Bronchial epithelial cell (primary cell): ENCODE measurements at regions not wholly inside any gene's neighbourhood (a gene's known extent, or its start where the extent isn't known, plus 50 kb on each side); places are given as distances from the start of the nearest gene placed in this dataset.
A peak's percentile ranks its signal among the peaks of the same experiment; 100 is the strongest.
"Not testable (repeated sequence)": the region's sequence is repeated elsewhere in the genome, so short reads cannot be mapped to it uniquely, and the experiment has no call there.

Source experiments
- DNase-seq: peaks from one replicate; pipeline ENCODE4 v3.0.0-alpha.2; 2010; ENCODE audit warnings: low read depth
- FAIRE-seq: peaks from 2 replicates; lab custom pipeline; 2011; peaks lifted over from hg19 to GRCh38; lab: Jason Lieb, UNC
- H3K27me3 ChIP-seq: 2 replicates; pipeline ENCODE4 v1.5.1; 2011; ENCODE audit warnings: low read length; ENCODE audit not compliant: control insufficient read depth, insufficient read depth
- H3K36me3 ChIP-seq: 2 replicates; pipeline ENCODE4 v1.5.1; 2011; ENCODE audit warnings: low read length; ENCODE audit not compliant: control insufficient read depth, insufficient read depth
- H3K4me3 ChIP-seq: 2 replicates; pipeline ENCODE4 v1.5.1; 2011; ENCODE audit warnings: mild to moderate bottlenecking, low read depth, low read length, control low read depth
- CTCF ChIP-seq: IDR thresholded peaks from 2 replicates; pipeline ENCODE4 v1.5.1; 2011; ENCODE audit warnings: mild to moderate bottlenecking, moderate library complexity, low read length, control low read depth, inconsistent platforms; ENCODE audit not compliant: insufficient read depth, severe bottlenecking

GRCh38 chr17:22278302-22279275, 586.3 kb downstream of the KCNJ18 start:
- TF ChIP-seq CTCF, result no peak
- no peaks in the 10 kb centered on the region for H3K27me3 ChIP-seq
- no peak overlapping the region for H3K4me3 ChIP-seq
- DNase-seq (no peak), FAIRE-seq (no peak)
- H3K36me3 ChIP-seq, result no peaks in the 10 kb centered on the region

GRCh38 chr17:22286337-22287041, 594.2 kb downstream of the KCNJ18 start:
- TF ChIP-seq CTCF, result no peak
- no peak for FAIRE-seq
- Histone ChIP-seq H3K36me3 (no peaks in the 10 kb centered on the region), H3K27me3 (no peaks in the 10 kb centered on the region), H3K4me3 (no peak overlapping the region)
- no peak for DNase-seq

GRCh38 chr17:22298484-22298951, 606.2 kb downstream of the KCNJ18 start:
- not testable (repeated sequence) for H3K4me3 ChIP-seq, H3K36me3 ChIP-seq, FAIRE-seq, DNase-seq, H3K27me3 ChIP-seq

GRCh38 chr17:22300177-22300576, 607.9 kb downstream of the KCNJ18 start:
- Histone ChIP-seq H3K27me3 (no peaks in the 10 kb centered on the region), H3K4me3 (no peak overlapping the region), H3K36me3 (no peaks in the 10 kb centered on the region)
- TF ChIP-seq CTCF, result no peak
- FAIRE-seq (peak; percentile 89), DNase-seq (no peak)

- TF ChIP-seq CTCF, result no peak
- FAIRE-seq, result no peak
- no peaks in the 10 kb centered on the region for H3K27me3 ChIP-seq
- H3K36me3 ChIP-seq, result no peaks in the 10 kb centered on the region
- no peak overlapping the region for H3K4me3 ChIP-seq
- no peak for DNase-seq
These were observed 608.5 kb downstream of the KCNJ18 start for GRCh38 chr17:22300731-22301352.

GRCh38 chr17:22301353-22301745, 609.0 kb downstream of the KCNJ18 start:
- H3K36me3 ChIP-seq, result no peaks in the 10 kb centered on the region
- FAIRE-seq (peak; percentile 100), DNase-seq (no peak)
- no peak overlapping the region for H3K4me3 ChIP-seq
- H3K27me3 ChIP-seq, result no peaks in the 10 kb centered on the region
- no peak for TF ChIP-seq CTCF
